IPS-18a (cell line): ENCODE measurements at regions not wholly inside any gene's neighbourhood (a gene's known extent, or its start where the extent isn't known, plus 50 kb on each side); places are given as distances from the start of the nearest gene placed in this dataset.
"Not testable (repeated sequence)": the region's sequence is repeated elsewhere in the genome, so short reads cannot be mapped to it uniquely, and the experiment has no call there.

Source experiments
- H3K27ac ChIP-seq: one replicate; pipeline ENCODE4 v1.5.1; 2013; ENCODE audit warnings: low read length
- H3K27me3 ChIP-seq: one replicate; pipeline ENCODE4 v1.6.1; 2013; ENCODE audit warnings: mild to moderate bottlenecking, low read length; ENCODE audit not compliant: control insufficient read depth, insufficient read depth
- H3K36me3 ChIP-seq: one replicate; pipeline ENCODE4 v1.6.1; 2013; ENCODE audit warnings: low read depth, low read length; ENCODE audit not compliant: control insufficient read depth
- H3K4me1 ChIP-seq: one replicate; pipeline ENCODE4 v1.6.1; 2013; ENCODE audit warnings: low read depth, low read length; ENCODE audit not compliant: control insufficient read depth
- H3K4me3 ChIP-seq: one replicate; pipeline ENCODE4 v1.5.1; 2013; ENCODE audit warnings: low read length
- H3K9ac ChIP-seq: one replicate; pipeline ENCODE4 v1.6.1; 2013; ENCODE audit warnings: mild to moderate bottlenecking, low read length, moderate library complexity
- H3K9me3 ChIP-seq: one replicate; pipeline ENCODE4 v1.6.1; 2013; ENCODE audit warnings: low read depth, low read length; ENCODE audit not compliant: control insufficient read depth

GRCh38 chr3:137121704-137122314 lies 164.0 kb downstream of the IL20RB start:
- no peaks in the 10 kb centered on the region for H3K9me3 ChIP-seq
- H3K27ac ChIP-seq: no peak overlapping the region

GRCh38 chr3:137131081-137131480 lies 173.3 kb downstream of the IL20RB start:
- Histone ChIP-seq H3K9ac (no peak overlapping the region), H3K4me3 (no peak overlapping the region)

More at GRCh38 chr3:137121704-137122314, 164.0 kb downstream of the IL20RB start:
- H3K36me3 ChIP-seq: no peaks in the 10 kb centered on the region
- peaks cover under 1% of the 10 kb centered on the region for H3K4me1 ChIP-seq
- H3K4me3 ChIP-seq: no peak overlapping the region
- no peak overlapping the region for H3K9ac ChIP-seq
- no peaks in the 10 kb centered on the region for H3K27me3 ChIP-seq

GRCh38 chr3:137134431-137134830 lies 176.6 kb downstream of the IL20RB start:
- Histone ChIP-seq H3K27me3 (no peaks in the 10 kb centered on the region), H3K27ac (no peak overlapping the region), H3K36me3 (no peaks in the 10 kb centered on the region), H3K4me3 (no peak overlapping the region), H3K9me3 (no peaks in the 10 kb centered on the region), H3K4me1 (peaks cover 18% of the 10 kb centered on the region), H3K9ac (no peak overlapping the region)

More at GRCh38 chr3:137131081-137131480, 173.3 kb downstream of the IL20RB start:
- Histone ChIP-seq H3K27ac (no peak overlapping the region), H3K27me3 (no peaks in the 10 kb centered on the region), H3K36me3 (no peaks in the 10 kb centered on the region), H3K9me3 (no peaks in the 10 kb centered on the region), H3K4me1 (peaks cover 18% of the 10 kb centered on the region)

GRCh38 chr3:137148406-137148805 lies 190.6 kb downstream of the IL20RB start:
- Histone ChIP-seq H3K9ac (no peak overlapping the region), H3K27me3 (no peaks in the 10 kb centered on the region), H3K27ac (no peak overlapping the region), H3K4me1 (peaks cover 10% of the 10 kb centered on the region), H3K4me3 (no peak overlapping the region), H3K36me3 (no peaks in the 10 kb centered on the region), H3K9me3 (no peaks in the 10 kb centered on the region)

- no peak overlapping the region for H3K9ac ChIP-seq
- no peak overlapping the region for H3K27ac ChIP-seq
- no peaks in the 10 kb centered on the region for H3K36me3 ChIP-seq
- H3K4me1 ChIP-seq: peaks cover 10% of the 10 kb centered on the region
- no peaks in the 10 kb centered on the region for H3K9me3 ChIP-seq
- no peaks in the 10 kb centered on the region for H3K27me3 ChIP-seq
- H3K4me3 ChIP-seq: no peak overlapping the region
Observed at GRCh38 chr3:137148917-137149316, 191.1 kb downstream of the IL20RB start.

GRCh38 chr3:137150825-137151224 lies 193.0 kb downstream of the IL20RB start:
- Histone ChIP-seq H3K27ac (no peak overlapping the region), H3K27me3 (no peaks in the 10 kb centered on the region), H3K4me1 (peaks cover 10% of the 10 kb centered on the region), H3K4me3 (no peak overlapping the region), H3K9ac (no peak overlapping the region), H3K9me3 (no peaks in the 10 kb centered on the region), H3K36me3 (no peaks in the 10 kb centered on the region)

- H3K27me3 ChIP-seq, H3K9ac ChIP-seq, H3K36me3 ChIP-seq, H3K4me3 ChIP-seq, H3K27ac ChIP-seq, H3K9me3 ChIP-seq: not testable (repeated sequence)
- peaks cover 10% of the 10 kb centered on the region for H3K4me1 ChIP-seq
Observed at GRCh38 chr3:137153046-137153445, 195.3 kb downstream of the IL20RB start.

GRCh38 chr3:137163241-137163871 lies 205.6 kb downstream of the IL20RB start:
- peaks cover 17% of the 10 kb centered on the region for H3K4me1 ChIP-seq
- H3K27ac ChIP-seq: no peak overlapping the region
- H3K27me3 ChIP-seq: no peaks in the 10 kb centered on the region
- no peak overlapping the region for H3K9ac ChIP-seq
- H3K4me3 ChIP-seq: no peak overlapping the region
- H3K9me3 ChIP-seq: no peaks in the 10 kb centered on the region
- H3K36me3 ChIP-seq: no peaks in the 10 kb centered on the region

- no peak overlapping the region for H3K4me3 ChIP-seq
- H3K9ac ChIP-seq: no peak overlapping the region
- H3K36me3 ChIP-seq: no peaks in the 10 kb centered on the region
- H3K9me3 ChIP-seq: no peaks in the 10 kb centered on the region
- no peaks in the 10 kb centered on the region for H3K27me3 ChIP-seq
- H3K4me1 ChIP-seq: peaks cover 17% of the 10 kb centered on the region
- H3K27ac ChIP-seq: no peak overlapping the region
Observed at GRCh38 chr3:137163958-137164357, 206.2 kb downstream of the IL20RB start.

- no peak overlapping the region for H3K4me3 ChIP-seq
- no peak overlapping the region for H3K9ac ChIP-seq
- H3K27ac ChIP-seq: no peak overlapping the region
- H3K9me3 ChIP-seq: no peaks in the 10 kb centered on the region
- no peaks in the 10 kb centered on the region for H3K27me3 ChIP-seq
- H3K4me1 ChIP-seq: peaks cover 17% of the 10 kb centered on the region
- no peaks in the 10 kb centered on the region for H3K36me3 ChIP-seq
Observed at GRCh38 chr3:137165117-137165806, 207.5 kb downstream of the IL20RB start.

GRCh38 chr3:137171834-137172603 lies 214.2 kb downstream of the IL20RB start:
- Histone ChIP-seq H3K36me3 (no peaks in the 10 kb centered on the region), H3K27ac (no peak overlapping the region), H3K9me3 (no peaks in the 10 kb centered on the region), H3K4me1 (no peaks in the 10 kb centered on the region), H3K9ac (no peak overlapping the region), H3K27me3 (no peaks in the 10 kb centered on the region), H3K4me3 (no peak overlapping the region)
